ENCODE measurements at regions not wholly inside any gene's neighbourhood (a gene's known extent, or its start where the extent isn't known, plus 50 kb on each side); places are given as distances from the start of the nearest gene placed in this dataset.

GRCh38 chr1:70490153-70490552 lies 79.1 kb downstream of the CTH start:
- intact Hi-C loops (cut with DNase I; ENCODE audit: low total_unique reads) = no loop called here
- H3K9me3 ChIP-seq = no peaks in the 10 kb centered on the region
- H3K4me3 ChIP-seq = no peak overlapping the region
- no peak for DNase-seq
- no peak for TF ChIP-seq CTCF (IDR thresholded peaks at IDR 0.05)
- no peak for TF ChIP-seq POLR2A (IDR thresholded peaks at IDR 0.05)
- peaks cover 5% of the 10 kb centered on the region for H3K4me1 ChIP-seq
- WGBS, 2 donors = 90 to 97% methylated on average over 1 of the region's 1 CpG
- H3K27me3 ChIP-seq = no peaks in the 10 kb centered on the region
- no peaks in the 10 kb centered on the region for H3K36me3 ChIP-seq (ENCODE audit: low read depth, missing control alignments)
- H3K27ac ChIP-seq = no peak overlapping the region

GRCh38 chr1:70495370-70495769 lies 84.3 kb downstream of the CTH start:
- H3K9me3 ChIP-seq = no peaks in the 10 kb centered on the region
- intact Hi-C loops (cut with DNase I; ENCODE audit: low total_unique reads) = no loop called here
- WGBS, 2 donors = 78 to 86% methylated on average over 2 of the region's 2 CpGs
- H3K27ac ChIP-seq = no peak overlapping the region
- no peaks in the 10 kb centered on the region for H3K27me3 ChIP-seq
- no peaks in the 10 kb centered on the region for H3K4me1 ChIP-seq
- DNase-seq = no peak
- H3K4me3 ChIP-seq = no peak overlapping the region
- TF ChIP-seq CTCF (IDR thresholded peaks at IDR 0.05) = no peak
- no peak for TF ChIP-seq POLR2A (IDR thresholded peaks at IDR 0.05)
- no peaks in the 10 kb centered on the region for H3K36me3 ChIP-seq (ENCODE audit: low read depth, missing control alignments)

GRCh38 chr1:70496181-70496580 lies 85.1 kb downstream of the CTH start:
- Histone ChIP-seq H3K27me3 (no peaks in the 10 kb centered on the region), H3K4me1 (no peaks in the 10 kb centered on the region), H3K36me3 (ENCODE audit: low read depth, missing control alignments) (no peaks in the 10 kb centered on the region), H3K4me3 (no peak overlapping the region), H3K9me3 (no peaks in the 10 kb centered on the region), H3K27ac (no peak overlapping the region)
- DNase-seq = no peak
- TF ChIP-seq POLR2A (IDR thresholded peaks at IDR 0.05) = no peak
- intact Hi-C loops (cut with DNase I; ENCODE audit: low total_unique reads) = no loop called here
- WGBS, 2 donors = 75 to 83% methylated on average over 2 of the region's 2 CpGs

- Histone ChIP-seq H3K36me3 (ENCODE audit: low read depth, missing control alignments) (no peaks in the 10 kb centered on the region), H3K9me3 (no peaks in the 10 kb centered on the region), H3K27ac (no peak overlapping the region), H3K4me3 (no peak overlapping the region), H3K27me3 (no peaks in the 10 kb centered on the region), H3K4me1 (no peaks in the 10 kb centered on the region)
- 81 to 85% methylated on average over 3 of the region's 3 CpGs for WGBS, 2 donors
- TF ChIP-seq CTCF (IDR thresholded peaks at IDR 0.05) (no peak), POLR2A (IDR thresholded peaks at IDR 0.05) (no peak)
- intact Hi-C loops (cut with DNase I; ENCODE audit: low total_unique reads) = no loop called here
- no peak for DNase-seq
Observed at GRCh38 chr1:70497152-70497551, 86.1 kb downstream of the CTH start.

GRCh38 chr1:70498666-70499065 lies 87.6 kb downstream of the CTH start:
- no peaks in the 10 kb centered on the region for H3K4me1 ChIP-seq
- no peaks in the 10 kb centered on the region for H3K27me3 ChIP-seq
- intact Hi-C loops (cut with DNase I; ENCODE audit: low total_unique reads) = no loop called here
- WGBS, 2 donors = 30 to 47% methylated on average over 2 of the region's 2 CpGs
- DNase-seq = no peak
- no peaks in the 10 kb centered on the region for H3K36me3 ChIP-seq (ENCODE audit: low read depth, missing control alignments)
- no peak for TF ChIP-seq CTCF (IDR thresholded peaks at IDR 0.05)
- no peaks in the 10 kb centered on the region for H3K9me3 ChIP-seq
- H3K27ac ChIP-seq = no peak overlapping the region
- no peak overlapping the region for H3K4me3 ChIP-seq
